CD4-positive, alpha-beta T cell treated with Interleukin-2 at 100 ng/mL for 4 hours (primary cell): ENCODE measurements at regions not wholly inside any gene's neighbourhood (a gene's known extent, or its start where the extent isn't known, plus 50 kb on each side); places are given as distances from the start of the nearest gene placed in this dataset.

ENCODE experiments used
- DNase-seq: peaks from one replicate; pipeline ENCODE4 v3.0.0-alpha.2; 2020; ENCODE audit warnings: low spot score

DNA sequence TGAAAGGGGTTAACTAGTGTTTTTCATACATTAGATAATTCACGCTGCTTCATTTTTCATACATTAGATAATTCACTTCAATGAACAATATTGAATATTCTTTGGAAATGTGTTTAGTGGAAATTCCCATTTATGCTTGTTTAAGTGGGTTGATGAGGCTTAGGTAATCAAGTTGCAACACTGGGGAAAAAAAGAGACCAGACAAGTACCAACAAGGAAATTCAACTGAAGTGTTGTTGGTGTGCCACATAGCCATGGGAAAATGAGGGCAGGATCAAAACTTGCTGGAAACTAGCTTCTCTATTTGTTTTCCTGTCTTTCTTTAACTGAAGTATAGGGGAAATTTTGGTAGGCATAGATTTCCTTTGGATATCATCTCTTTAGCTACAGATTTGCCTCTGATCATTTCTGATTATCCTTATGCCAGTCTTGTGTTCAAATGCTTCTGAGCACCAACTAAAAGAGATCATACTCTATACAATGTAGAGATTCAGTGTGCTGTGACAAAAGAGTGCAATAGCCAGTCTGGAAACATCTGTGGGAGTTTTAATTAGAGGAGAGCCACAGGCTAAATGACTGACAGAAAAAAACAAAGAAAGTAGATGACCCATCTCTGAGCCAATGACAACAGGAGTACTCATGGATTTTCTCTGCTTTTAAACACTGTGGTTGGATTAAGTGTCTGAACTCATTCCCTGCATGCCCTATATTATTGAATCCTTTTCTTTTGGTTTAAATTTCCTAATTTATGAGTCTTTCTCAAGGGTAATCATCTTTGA, 67.6 kb upstream of the CTSC start:
- DNase-seq, result no peak

DNA sequence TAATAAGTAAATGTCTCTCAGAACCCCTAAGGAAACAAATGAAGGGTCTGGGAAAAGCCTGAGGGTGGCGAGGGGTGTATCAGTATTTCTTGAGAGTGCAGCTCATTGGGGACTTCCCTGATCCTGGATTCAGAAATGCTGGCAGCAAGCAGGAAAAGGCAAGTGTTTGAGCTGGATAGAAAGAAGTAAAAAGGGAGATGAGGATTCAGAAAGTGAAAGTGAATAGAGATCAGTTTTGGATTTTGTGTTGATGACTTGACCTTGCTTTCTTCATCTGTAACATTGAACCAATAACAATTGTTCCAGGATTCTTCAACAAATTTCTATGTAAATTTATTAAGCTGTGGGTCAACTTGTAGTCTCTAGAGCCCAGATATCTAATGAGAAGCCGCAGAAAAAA, 66.9 kb upstream of the CTSC start:
- no peak for DNase-seq

DNA sequence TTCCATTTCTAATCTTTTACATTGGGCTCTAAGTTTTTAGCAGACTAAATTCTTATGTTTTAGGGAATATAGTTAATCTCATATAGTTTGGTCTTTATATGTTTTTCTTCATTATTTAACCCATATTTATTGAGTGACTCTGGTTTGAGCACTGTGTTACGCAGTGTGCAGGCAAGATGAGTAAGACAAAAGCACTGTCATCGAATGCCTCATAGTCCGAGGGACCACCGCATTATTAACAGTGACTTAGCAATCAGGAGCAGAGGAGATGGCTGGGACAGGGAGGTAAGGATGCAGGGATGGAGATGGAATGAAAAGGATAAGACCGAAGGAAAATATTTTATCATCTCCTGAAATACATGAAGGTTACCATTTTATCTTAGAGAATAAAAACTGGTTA, 65.2 kb upstream of the CTSC start:
- no peak for DNase-seq

DNA sequence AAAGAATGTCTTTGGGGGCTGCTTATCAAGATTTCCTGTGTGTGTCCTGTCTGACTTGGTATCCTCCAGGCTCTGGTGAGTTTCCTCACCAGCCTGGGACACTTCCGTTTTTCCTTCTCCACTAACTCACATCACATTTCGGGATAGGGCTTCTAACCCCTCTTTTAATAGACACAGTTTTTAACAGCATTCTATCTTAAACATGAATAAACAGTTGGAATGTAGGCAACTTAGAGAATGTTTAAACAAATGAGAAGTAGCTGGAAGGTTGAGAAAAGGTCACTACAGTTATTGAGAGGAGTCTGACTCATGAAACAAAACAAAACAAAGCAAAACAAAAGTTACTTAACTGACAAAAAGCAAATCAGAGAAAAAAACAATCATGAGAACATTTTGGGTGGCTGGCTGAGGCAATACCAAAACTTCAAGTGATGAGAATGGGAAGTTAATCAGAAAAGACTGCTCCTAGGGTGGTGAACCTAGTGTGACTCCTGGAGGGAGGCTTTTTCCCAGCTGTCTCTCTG, 64.7 kb upstream of the CTSC start:
- no peak for DNase-seq

DNA sequence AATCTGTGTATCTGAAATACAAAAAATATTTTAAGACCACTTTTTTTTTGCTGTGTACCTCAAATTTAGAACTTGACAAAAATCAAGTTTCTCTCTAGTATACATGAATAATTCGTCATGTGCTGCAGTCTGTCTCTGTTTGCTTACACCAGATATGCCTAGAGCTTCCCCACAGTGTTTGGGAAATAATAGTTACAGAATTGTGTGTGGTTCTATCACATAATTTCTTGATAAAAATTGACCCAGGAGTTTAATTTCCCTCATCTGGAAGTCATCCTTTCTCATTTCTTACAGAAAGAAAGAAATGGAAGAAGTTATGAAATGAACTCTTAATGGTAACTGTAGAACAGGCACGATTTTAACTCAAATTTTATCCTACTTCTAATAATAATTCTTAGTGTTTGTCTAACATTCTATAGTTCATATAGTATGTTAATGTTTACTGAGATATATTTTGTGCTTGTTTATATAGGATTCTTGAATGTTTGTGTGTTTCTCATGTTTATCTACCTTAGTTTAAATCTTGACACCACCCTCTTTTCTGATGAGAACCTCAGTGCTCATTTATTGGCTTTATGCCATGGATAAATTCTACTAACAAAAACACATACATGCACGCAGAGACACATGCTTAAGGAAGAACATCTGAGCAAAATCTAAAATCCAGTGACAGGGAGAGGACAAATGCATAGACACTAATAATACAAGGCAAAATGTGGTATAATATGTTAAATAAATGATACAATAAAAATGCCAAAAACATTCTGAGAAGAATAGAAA, 61.4 kb upstream of the CTSC start:
- DNase-seq, result no peak

DNA sequence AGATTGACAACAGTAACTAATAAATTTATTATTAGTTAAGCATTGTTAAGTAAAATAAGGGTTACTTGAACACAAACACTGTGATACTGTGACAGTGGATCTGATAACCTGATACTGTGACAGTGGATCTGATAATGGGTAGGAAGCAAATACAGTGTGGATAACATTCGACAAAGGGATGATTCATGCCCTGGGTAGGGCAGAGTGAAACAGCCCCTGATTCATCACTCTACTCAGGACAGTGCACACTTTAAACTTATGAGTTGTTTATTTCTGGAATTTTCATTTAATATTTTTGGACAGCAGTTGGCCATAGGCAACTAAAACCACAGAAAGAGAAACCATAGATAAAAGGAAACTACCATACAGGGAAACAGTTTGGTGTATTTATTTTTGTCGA, 60.8 kb upstream of the CTSC start:
- no peak for DNase-seq

DNA sequence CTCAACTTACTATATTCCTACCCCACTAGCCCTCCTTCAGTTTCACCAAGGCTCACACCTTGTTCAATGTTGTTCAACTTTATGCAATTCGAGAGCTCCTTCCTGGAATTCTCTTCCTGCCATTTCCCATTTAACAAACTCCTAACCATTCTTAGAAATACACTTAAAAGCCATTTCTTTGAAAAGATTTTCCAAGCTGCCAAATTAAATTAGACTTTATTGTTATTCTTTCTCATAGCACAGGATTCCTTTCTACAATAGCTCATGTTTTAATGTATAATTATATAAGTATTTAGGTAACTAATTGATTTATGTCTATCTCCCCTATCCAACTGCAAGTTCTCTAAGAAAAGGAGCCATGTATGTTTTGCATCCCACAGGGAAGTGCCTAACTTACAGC, 52.7 kb upstream of the CTSC start:
- no peak for DNase-seq

DNA sequence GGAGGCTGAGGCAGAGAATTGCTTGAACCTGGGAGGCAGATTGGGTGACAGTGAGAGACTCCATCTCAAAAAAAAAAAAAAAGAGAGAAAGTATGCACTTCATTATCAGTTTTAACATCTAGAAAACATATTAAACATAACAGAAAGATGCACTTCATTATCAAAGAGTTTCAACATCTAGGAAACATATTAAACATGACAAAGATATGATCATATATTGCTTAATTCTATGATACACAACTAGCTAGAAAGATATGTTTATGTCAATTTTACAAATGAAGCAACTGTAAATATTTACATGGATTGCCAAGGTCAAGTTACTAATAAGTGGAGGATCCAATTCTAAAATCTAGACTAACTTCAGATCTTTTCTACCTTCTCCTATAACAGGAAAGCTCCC, 50.4 kb upstream of the CTSC start:
- no peak for DNase-seq
